ENCODE measurements at regions not wholly inside any gene's neighbourhood (a gene's known extent, or its start where the extent isn't known, plus 50 kb on each side); places are given as distances from the start of the nearest gene placed in this dataset.

GRCh38 chr5:1731091-1731639, 68.5 kb downstream of the MRPL36 start:
- DNase-seq (ENCODE audit: low read depth): no peak
- no peak for TF ChIP-seq CTCF (IDR thresholded peaks at IDR 0.05; ENCODE audit: low read depth, low read length, missing control alignments)
- H3K4me3 ChIP-seq (ENCODE audit: low read depth, low read length): no peak overlapping the region

GRCh38 chr5:1730487-1730847, 69.2 kb downstream of the MRPL36 start:
- no peak for DNase-seq (ENCODE audit: low read depth)
- TF ChIP-seq CTCF (IDR thresholded peaks at IDR 0.05; ENCODE audit: low read depth, low read length, missing control alignments): no peak
- H3K4me3 ChIP-seq (ENCODE audit: low read depth, low read length): no peak overlapping the region

GRCh38 chr5:1729641-1730486, 69.8 kb downstream of the MRPL36 start:
- no peak for DNase-seq (ENCODE audit: low read depth)
- H3K4me3 ChIP-seq (ENCODE audit: low read depth, low read length): no peak overlapping the region
- TF ChIP-seq CTCF (IDR thresholded peaks at IDR 0.05; ENCODE audit: low read depth, low read length, missing control alignments): no peak

GRCh38 chr5:1728846-1729245, 70.8 kb downstream of the MRPL36 start:
- no peak for TF ChIP-seq CTCF (IDR thresholded peaks at IDR 0.05; ENCODE audit: low read depth, low read length, missing control alignments)
- no peak for DNase-seq (ENCODE audit: low read depth)
- no peak overlapping the region for H3K4me3 ChIP-seq (ENCODE audit: low read depth, low read length)

GRCh38 chr5:1727571-1727970, 72.1 kb downstream of the MRPL36 start:
- TF ChIP-seq CTCF (IDR thresholded peaks at IDR 0.05; ENCODE audit: low read depth, low read length, missing control alignments): no peak
- DNase-seq (ENCODE audit: low read depth): no peak
- no peak overlapping the region for H3K4me3 ChIP-seq (ENCODE audit: low read depth, low read length)

GRCh38 chr5:1726956-1727355, 72.7 kb downstream of the MRPL36 start:
- no peak for DNase-seq (ENCODE audit: low read depth)
- no peak for TF ChIP-seq CTCF (IDR thresholded peaks at IDR 0.05; ENCODE audit: low read depth, low read length, missing control alignments)
- no peak overlapping the region for H3K4me3 ChIP-seq (ENCODE audit: low read depth, low read length)

GRCh38 chr5:1726469-1726865, 73.2 kb downstream of the MRPL36 start:
- no peak for DNase-seq (ENCODE audit: low read depth)
- TF ChIP-seq CTCF (IDR thresholded peaks at IDR 0.05; ENCODE audit: low read depth, low read length, missing control alignments): no peak
- no peak overlapping the region for H3K4me3 ChIP-seq (ENCODE audit: low read depth, low read length)
